B cell (primary cell): ENCODE measurements at regions not wholly inside any gene's neighbourhood (a gene's known extent, or its start where the extent isn't known, plus 50 kb on each side); places are given as distances from the start of the nearest gene placed in this dataset.

Experiments used
- ATAC-seq: fragments of 200-7000 bp; cut with Tn5 transposase; one replicate; pipeline ENCODE4 v1.10.0; 2021; ENCODE audit warnings: low read depth, mild to moderate bottlenecking, moderate number of reproducible peaks, moderate library complexity
- CTCF ChIA-PET: fragments of 350-600 bp; sonication (Branson Sonifier 250); formaldehyde crosslinking; loops from one replicate; lab custom pipeline; 2021; ENCODE audit warnings: antibody characterized with exemption, inconsistent platforms; lab: Charles Lee
- POLR2A ChIA-PET: fragments of 350-600 bp; sonication (Branson Sonifier 250); formaldehyde crosslinking; loops from one replicate; lab custom pipeline; 2021; ENCODE audit warnings: antibody characterized with exemption; lab: Charles Lee
- DNase-seq: peaks from one replicate; pipeline ENCODE4 v3.0.0; 2013
- H2AFZ ChIP-seq: 2 replicates; pipeline ENCODE4 v1.6.1; 2012; ENCODE audit warnings: mild to moderate bottlenecking, low read depth, low read length; ENCODE audit not compliant: insufficient read depth, poor library complexity, severe bottlenecking
- H3K27ac ChIP-seq, 2 donors: 1 replicate in 1 of 2; 2 replicates in 1 of 2; pipeline ENCODE4 v1.5.1; 2012 to 2013; ENCODE audit warnings: low read length in 2 of 2, mild to moderate bottlenecking in 2 of 2, moderate library complexity in 1 of 2
- H3K27me3 ChIP-seq, 4 experiments: fragments of 200-600 bp in 1 of 4; sonication (generic) in 1 of 4; replicated peaks in 1 of 4; 1 replicate in 2 of 4; 2 replicates in 2 of 4; pipeline versions ENCODE4 v1.6.1 to v1.7.0; 2013 to 2016; ENCODE audit warnings: low read length in 3 of 4, mild to moderate bottlenecking in 2 of 4, mixed read lengths in 1 of 4, moderate library complexity in 1 of 4; ENCODE audit not compliant: insufficient read depth in 4 of 4, control insufficient read depth in 3 of 4; ENCODE audit errors: control extremely low read depth in 1 of 4
- H3K36me3 ChIP-seq, 2 experiments: replicated peaks in 1 of 2; 1 replicate in 1 of 2; 2 replicates in 1 of 2; pipeline versions ENCODE4 v1.6.1 to v1.7.1; 2013; ENCODE audit warnings: low read length in 1 of 2; ENCODE audit not compliant: insufficient read depth in 2 of 2, control insufficient read depth in 1 of 2; ENCODE audit errors: control extremely low read depth in 1 of 2, extremely low read depth in 1 of 2
- H3K4me1 ChIP-seq, 2 donors: fragments of 200-600 bp in 1 of 2; sonication (generic) in 1 of 2; 1 replicate in 1 of 2; 2 replicates in 1 of 2; pipeline versions ENCODE4 v1.5.1 to v1.6.1; 2013 to 2017; ENCODE audit warnings: low read length in 2 of 2; ENCODE audit not compliant: control insufficient read depth in 2 of 2, insufficient read depth in 2 of 2
- H3K4me2 ChIP-seq: replicated peaks from 2 replicates; pipeline ENCODE3; 2012; ENCODE audit warnings: mild to moderate bottlenecking, low read depth, low read length; ENCODE audit not compliant: poor library complexity, severe bottlenecking
- H3K4me3 ChIP-seq, 5 experiments: fragments of 200-600 bp in 1 of 5; sonication (generic) in 1 of 5; 1 replicate in 3 of 5; 2 replicates in 2 of 5; pipeline versions ENCODE4 v1.5.1 to v1.7.0; 2011 to 2016; ENCODE audit warnings: low read length in 4 of 5, mild to moderate bottlenecking in 4 of 5, low read depth in 2 of 5, control low read depth in 1 of 5, moderate library complexity in 1 of 5; ENCODE audit not compliant: insufficient read depth in 1 of 5; ENCODE audit errors: control extremely low read depth in 1 of 5, extremely low read depth in 1 of 5
- H3K79me2 ChIP-seq: fragments of 200-600 bp; sonication (generic); one replicate; pipeline ENCODE4 v1.6.0; 2016; ENCODE audit warnings: low read length; ENCODE audit not compliant: control insufficient read depth, insufficient read depth
- H3K9ac ChIP-seq: fragments of 200-600 bp; sonication (generic); 2 replicates; pipeline ENCODE4 v1.6.1; 2017; ENCODE audit warnings: mild to moderate bottlenecking, low read length, moderate library complexity
- H3K9me3 ChIP-seq, 3 donors: one replicate each; pipeline versions ENCODE4 v1.6.1 to v1.7.1; 2013; ENCODE audit warnings: low read length in 2 of 3; ENCODE audit not compliant: control insufficient read depth in 2 of 3, insufficient read depth in 1 of 3; ENCODE audit errors: control extremely low read depth in 1 of 3
- H4K20me1 ChIP-seq: 2 replicates; pipeline ENCODE4 v1.6.0; 2012; ENCODE audit warnings: mild to moderate bottlenecking, low read length; ENCODE audit not compliant: insufficient read depth, control insufficient read depth, poor library complexity, severe bottlenecking
- H3K27ac Mint-ChIP-seq: one replicate; pipeline ENCODE4 v1.8.0; 2021; ENCODE audit warnings: mixed read lengths
- H3K27me3 Mint-ChIP-seq: one replicate; pipeline ENCODE4 v1.8.0; 2021; ENCODE audit warnings: mixed read lengths
- H3K4me1 Mint-ChIP-seq: one replicate; pipeline ENCODE4 v1.8.0; 2021; ENCODE audit warnings: mixed read lengths
- H3K4me3 Mint-ChIP-seq: one replicate; pipeline ENCODE4 v1.8.0; 2021; ENCODE audit warnings: mixed read lengths
- H3K9me3 Mint-ChIP-seq: one replicate; pipeline ENCODE4 v1.8.0; 2022; ENCODE audit warnings: mixed read lengths; ENCODE audit not compliant: insufficient read depth
- EZH2 ChIP-seq: IDR thresholded peaks from 2 replicates; pipeline ENCODE4 v1.6.1; 2012; ENCODE audit warnings: borderline replicate concordance, low read depth, mild to moderate bottlenecking, moderate library complexity, low read length; ENCODE audit not compliant: insufficient read depth, poor library complexity, severe bottlenecking
- WGBS: methylation state at CpG from one replicate; pipeline ENCODE4 v1.1.5; 2013; ENCODE audit warnings: missing lambda C conversion rate; ENCODE audit not compliant: insufficient coverage; 5-methylcytosine and 5-hydroxymethylcytosine counted together
- intact Hi-C: fragments of 100-400 bp; cut with micrococcal nuclease; formaldehyde crosslinking; loops from one replicate; pipeline ENCODE4 v1.10.0; 2022
- TF ChIP-seq, protein P1 (sequence below): fragments of 200-600 bp; IDR thresholded peaks from one replicate; pipeline ENCODE4 v1.8.0; 2022; ENCODE audit warnings: antibody characterized with exemption, mild to moderate bottlenecking

DNA sequence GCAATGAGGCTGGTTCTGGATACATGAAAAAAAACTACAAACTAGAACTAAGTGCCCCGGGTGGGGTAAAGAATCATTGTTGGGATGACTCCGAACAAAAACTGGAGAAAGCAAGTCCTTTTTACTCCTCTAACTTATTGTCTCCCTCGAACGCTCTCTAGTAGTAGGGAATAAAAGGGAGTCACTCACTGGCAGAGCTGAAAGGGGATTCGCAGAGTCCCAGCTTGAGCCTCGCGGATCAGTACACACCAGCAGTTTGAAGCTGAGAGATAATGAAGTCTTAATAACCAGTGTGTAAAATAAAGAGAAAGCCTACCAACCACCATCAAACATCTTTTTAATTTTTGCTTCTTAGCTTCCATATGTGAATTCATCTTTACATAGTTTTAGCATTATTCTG, 521.9 kb upstream of the ARX start:
- CTCF ChIA-PET: no interaction called here
- no peaks in the 10 kb centered on the region for H3K4me1 Mint-ChIP-seq
- DNase-seq (no peak), ATAC-seq (no peak)
- intact Hi-C loops: no loop called here
- WGBS: no CpG with 5 or more reads among the region's 7 CpGs
- H3K4me2 ChIP-seq: no peak overlapping the region
- no peaks in the 10 kb centered on the region for H3K79me2 ChIP-seq
- no peak overlapping the region for H3K27ac ChIP-seq
- H3K27ac Mint-ChIP-seq: no peak overlapping the region
- no peaks in the 10 kb centered on the region for H4K20me1 ChIP-seq
- no peak overlapping the region for H2AFZ ChIP-seq
- H3K36me3 ChIP-seq: no peaks in the 10 kb centered on the region
- H3K4me3 Mint-ChIP-seq: no peak overlapping the region
- no peak overlapping the region for H3K4me3 ChIP-seq
- no peaks in the 10 kb centered on the region for H3K9me3 ChIP-seq
- no peaks in the 10 kb centered on the region for H3K27me3 Mint-ChIP-seq
- H3K9me3 Mint-ChIP-seq: peaks cover 4% of the 10 kb centered on the region
- POLR2A ChIA-PET: no interaction called here
- H3K27me3 ChIP-seq: no peaks in the 10 kb centered on the region
- H3K9ac ChIP-seq: no peak overlapping the region
- no peaks in the 10 kb centered on the region for H3K4me1 ChIP-seq
- no peak for TF ChIP-seq EZH2
- TF ChIP-seq, protein P1, sequence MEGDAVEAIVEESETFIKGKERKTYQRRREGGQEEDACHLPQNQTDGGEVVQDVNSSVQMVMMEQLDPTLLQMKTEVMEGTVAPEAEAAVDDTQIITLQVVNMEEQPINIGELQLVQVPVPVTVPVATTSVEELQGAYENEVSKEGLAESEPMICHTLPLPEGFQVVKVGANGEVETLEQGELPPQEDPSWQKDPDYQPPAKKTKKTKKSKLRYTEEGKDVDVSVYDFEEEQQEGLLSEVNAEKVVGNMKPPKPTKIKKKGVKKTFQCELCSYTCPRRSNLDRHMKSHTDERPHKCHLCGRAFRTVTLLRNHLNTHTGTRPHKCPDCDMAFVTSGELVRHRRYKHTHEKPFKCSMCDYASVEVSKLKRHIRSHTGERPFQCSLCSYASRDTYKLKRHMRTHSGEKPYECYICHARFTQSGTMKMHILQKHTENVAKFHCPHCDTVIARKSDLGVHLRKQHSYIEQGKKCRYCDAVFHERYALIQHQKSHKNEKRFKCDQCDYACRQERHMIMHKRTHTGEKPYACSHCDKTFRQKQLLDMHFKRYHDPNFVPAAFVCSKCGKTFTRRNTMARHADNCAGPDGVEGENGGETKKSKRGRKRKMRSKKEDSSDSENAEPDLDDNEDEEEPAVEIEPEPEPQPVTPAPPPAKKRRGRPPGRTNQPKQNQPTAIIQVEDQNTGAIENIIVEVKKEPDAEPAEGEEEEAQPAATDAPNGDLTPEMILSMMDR: no peak

DNA sequence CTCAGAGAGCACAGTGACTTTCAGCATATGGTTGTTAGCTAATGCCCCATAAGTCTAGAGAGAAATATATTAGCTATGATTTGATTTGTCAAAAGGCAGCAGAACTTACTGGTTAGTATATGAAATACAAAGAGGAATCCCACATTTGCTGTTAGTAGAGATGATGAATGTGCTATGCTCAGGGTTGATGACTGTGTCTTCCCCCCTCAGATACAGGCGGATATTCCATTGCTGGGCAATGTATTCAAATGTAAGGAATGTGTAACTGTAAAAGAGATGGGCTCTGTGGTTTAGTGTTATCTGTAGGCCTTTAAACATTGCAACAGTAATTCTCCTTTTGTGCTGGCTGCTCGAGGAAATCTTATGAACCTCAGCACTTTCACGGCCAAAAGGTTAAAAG, 528.9 kb upstream of the ARX start:
- H3K79me2 ChIP-seq: no peaks in the 10 kb centered on the region
- no peak overlapping the region for H3K4me3 ChIP-seq
- Mint-ChIP-seq H3K27ac (no peak overlapping the region), H3K4me1 (no peaks in the 10 kb centered on the region), H3K27me3 (no peaks in the 10 kb centered on the region), H3K9me3 (peaks cover 4% of the 10 kb centered on the region), H3K4me3 (no peak overlapping the region)
- WGBS: 80% methylated on average over 1 of the region's 3 CpGs
- no peaks in the 10 kb centered on the region for H4K20me1 ChIP-seq
- no peak overlapping the region for H3K9ac ChIP-seq
- TF ChIP-seq, protein P1: no peak
- TF ChIP-seq EZH2: no peak
- no peaks in the 10 kb centered on the region for H3K4me1 ChIP-seq
- DNase-seq (no peak), ATAC-seq (no peak)
- no peak overlapping the region for H3K4me2 ChIP-seq
- no peaks in the 10 kb centered on the region for H3K36me3 ChIP-seq
- intact Hi-C loops: no loop called here
- no peak overlapping the region for H2AFZ ChIP-seq
- H3K9me3 ChIP-seq: no peaks in the 10 kb centered on the region
- H3K27ac ChIP-seq: no peak overlapping the region
- ChIA-PET CTCF (no interaction called here), POLR2A (no interaction called here)
- no peaks in the 10 kb centered on the region for H3K27me3 ChIP-seq
